HepG2 (cell line): ENCODE measurements at regions not wholly inside any gene's neighbourhood (a gene's known extent, or its start where the extent isn't known, plus 50 kb on each side); places are given as distances from the start of the nearest gene placed in this dataset.

Experiments used
- CENPBD1 ChIP-seq: sonication (generic); formaldehyde crosslinking; IDR thresholded peaks from 2 replicates; pipeline ENCODE4 v1.8.0; 2022; ENCODE audit warnings: missing genetic modification reagents, low read depth, mild to moderate bottlenecking, borderline replicate concordance
- FOSL2 ChIP-seq: sonication (generic); formaldehyde crosslinking; IDR thresholded peaks from 2 replicates; pipeline ENCODE4 v1.4.0; 2020; ENCODE audit warnings: missing genetic modification reagents
- HNRNPH1 ChIP-seq: fragments of 200-400 bp; formaldehyde crosslinking; optimal IDR thresholded peaks from 2 replicates; pipeline ENCODE3; 2017; ENCODE audit warnings: mild to moderate bottlenecking, low read depth, low read length
- KDM6A ChIP-seq: IDR thresholded peaks from 2 replicates; pipeline ENCODE4 v1.6.1; 2016; ENCODE audit warnings: low read depth
- NPAS2 ChIP-seq: sonication (generic); formaldehyde crosslinking; IDR thresholded peaks from 2 replicates; pipeline ENCODE4 v1.8.0; 2022; ENCODE audit warnings: mild to moderate bottlenecking, missing genetic modification reagents, borderline replicate concordance
- NR0B2 ChIP-seq: sonication (generic); formaldehyde crosslinking; IDR thresholded peaks from 2 replicates; pipeline ENCODE4 v1.4.0; 2020; ENCODE audit warnings: mild to moderate bottlenecking, missing genetic modification reagents
- PBX2 ChIP-seq: IDR thresholded peaks from 2 replicates; pipeline ENCODE4 v1.6.1; 2016; ENCODE audit warnings: control low read depth
- PCBP2 ChIP-seq: fragments of 200-400 bp; formaldehyde crosslinking; optimal IDR thresholded peaks from 2 replicates; pipeline ENCODE3; 2018; ENCODE audit warnings: low read length, low read depth; ENCODE audit not compliant: poor library complexity, severe bottlenecking
- RFXANK ChIP-seq: IDR thresholded peaks from 2 replicates; pipeline ENCODE4 v1.6.1; 2016
- SAP130 ChIP-seq: IDR thresholded peaks from 2 replicates; pipeline ENCODE4 v1.6.1; 2016; ENCODE audit warnings: low read depth
- ZMAT3 ChIP-seq: sonication (generic); formaldehyde crosslinking; conservative IDR thresholded peaks from 2 replicates; pipeline ENCODE4 v1.7.0; 2021; ENCODE audit warnings: missing genetic modification reagents
- ZNF33A ChIP-seq: sonication (generic); formaldehyde crosslinking; IDR thresholded peaks from 2 replicates; pipeline ENCODE4 v1.5.1; 2020; ENCODE audit warnings: missing genetic modification reagents, mild to moderate bottlenecking, moderate library complexity, borderline replicate concordance
- ZNF382 ChIP-seq: sonication (generic); formaldehyde crosslinking; IDR thresholded peaks from 2 replicates; pipeline ENCODE4 v1.5.0; 2020; ENCODE audit warnings: missing genetic modification reagents, mild to moderate bottlenecking, borderline replicate concordance
- ZNF598 ChIP-seq: sonication (generic); formaldehyde crosslinking; IDR thresholded peaks from 2 replicates; pipeline ENCODE4 v1.5.1; 2020; ENCODE audit warnings: mild to moderate bottlenecking, missing genetic modification reagents, borderline replicate concordance
- ZNF609 ChIP-seq: sonication (generic); formaldehyde crosslinking; IDR thresholded peaks from 2 replicates; pipeline ENCODE4 v1.4.0; 2020; ENCODE audit warnings: mild to moderate bottlenecking, missing genetic modification reagents, borderline replicate concordance
- ZNF687 ChIP-seq: sonication (generic); formaldehyde crosslinking; IDR thresholded peaks from 2 replicates; pipeline ENCODE4 v1.5.1; 2020; ENCODE audit warnings: mild to moderate bottlenecking, missing genetic modification reagents, moderate library complexity
- ZNF777 ChIP-seq: sonication (generic); formaldehyde crosslinking; IDR thresholded peaks from 2 replicates; pipeline ENCODE4 v1.4.0; 2020; ENCODE audit warnings: missing genetic modification reagents
- ZSCAN5A ChIP-seq: sonication (generic); formaldehyde crosslinking; IDR thresholded peaks from 2 replicates; pipeline ENCODE4 v1.8.0; 2022; ENCODE audit warnings: mild to moderate bottlenecking, missing genetic modification reagents, borderline replicate concordance

GRCh38 chr3:194269610-194270145 is 81.5 kb downstream of the CPN2 start (continued):
- TF ChIP-seq ZNF687 (CRISPR knock-in tag) (peak; percentile 69), PBX2 (CRISPR knock-in tag) (no peak), ZNF382 (CRISPR knock-in tag) (no peak), NPAS2 (CRISPR knock-in tag) (no peak), SAP130 (no peak), PCBP2 (no peak), ZMAT3 (CRISPR knock-in tag) (no peak), HNRNPH1 (no peak), ZNF598 (CRISPR knock-in tag) (no peak), KDM6A (CRISPR knock-in tag) (no peak), NR0B2 (no peak), ZNF777 (no peak), ZSCAN5A (CRISPR knock-in tag) (no peak), ZNF609 (CRISPR knock-in tag) (no peak), RFXANK (no peak), CENPBD1 (CRISPR knock-in tag) (no peak), ZNF33A (CRISPR knock-in tag) (no peak), FOSL2 (CRISPR knock-in tag) (no peak)
